SK-N-SH (cell line): ENCODE measurements at regions not wholly inside any gene's neighbourhood (a gene's known extent, or its start where the extent isn't known, plus 50 kb on each side); places are given as distances from the start of the nearest gene placed in this dataset.

ENCODE experiments used
- CTCF ChIA-PET: fragments of 300-600, 350-600 bp; formaldehyde crosslinking; extraction: SDS; loops from one replicate; lab custom pipeline; 2021; lab: Yijun Ruan, JAX
- POLR2A ChIA-PET: fragments of 350-600 bp; sonication (Branson Sonifier 250); formaldehyde crosslinking; extraction: SDS; loops from one replicate; lab custom pipeline; 2020; ENCODE audit warnings: antibody characterized with exemption, inconsistent platforms; lab: Yijun Ruan, JAX
- DNase-seq: peaks from one replicate; pipeline ENCODE4 v3.0.0; 2012
- H2AFZ ChIP-seq: fragments of 200-600 bp; sonication (generic); 2 replicates; pipeline ENCODE4 v1.8.1; 2016; ENCODE audit warnings: antibody characterized with exemption, mild to moderate bottlenecking, low read depth
- H3F3A ChIP-seq: fragments of 200-600 bp; sonication (generic); replicated peaks from 2 replicates; pipeline ENCODE3; 2016; ENCODE audit warnings: antibody characterized with exemption, mild to moderate bottlenecking; ENCODE audit not compliant: insufficient read depth
- H3K27ac ChIP-seq, 2 experiments: fragments of 200-500 bp in 1 of 2; fragments of 200-600 bp in 1 of 2; sonication (Bioruptor generic) in 1 of 2; sonication (generic), shearing (Covaris generic) in 1 of 2; 2 replicates each; pipeline versions ENCODE4 v1.5.1 to v1.6.1; 2014 to 2016; ENCODE audit warnings: low read depth in 2 of 2, inconsistent platforms in 1 of 2, low read length in 1 of 2, mild to moderate bottlenecking in 1 of 2, mixed read lengths in 1 of 2
- H3K27me3 ChIP-seq: fragments of 200-600 bp; sonication (generic), shearing (Covaris generic); 2 replicates; pipeline ENCODE4 v1.6.1; 2016; ENCODE audit warnings: mixed run types; ENCODE audit not compliant: insufficient read depth
- H3K36me3 ChIP-seq, 2 experiments: fragments of 200-500 bp in 1 of 2; fragments of 200-600 bp in 1 of 2; sonication (Bioruptor generic) in 1 of 2; sonication (generic) in 1 of 2; replicated peaks in 1 of 2; 2 replicates each; pipeline versions ENCODE3 to v1.5.1; 2014 to 2016; ENCODE audit warnings: low read length in 1 of 2, mild to moderate bottlenecking in 1 of 2; ENCODE audit not compliant: insufficient read depth in 2 of 2, control insufficient read depth in 1 of 2
- H3K4me1 ChIP-seq, 2 experiments: fragments of 200-500 bp in 1 of 2; fragments of 200-600 bp in 1 of 2; sonication (Bioruptor generic) in 1 of 2; sonication (generic), shearing (Covaris generic) in 1 of 2; 2 replicates each; pipeline versions ENCODE4 v1.5.1 to v1.6.1; 2014 to 2016; ENCODE audit warnings: low read depth in 1 of 2, low read length in 1 of 2, mixed run types in 1 of 2; ENCODE audit not compliant: insufficient read depth in 2 of 2, control insufficient read depth in 1 of 2
- H3K4me2 ChIP-seq: fragments of 200-600 bp; sonication (generic), shearing (Covaris generic); 2 replicates; pipeline ENCODE4 v1.6.1; 2017; ENCODE audit warnings: mixed run types
- H3K4me3 ChIP-seq, 2 experiments: fragments of 200-500 bp in 1 of 2; fragments of 200-600 bp in 1 of 2; sonication (Bioruptor generic) in 1 of 2; sonication (generic), shearing (Covaris generic) in 1 of 2; 2 replicates each; pipeline versions ENCODE4 v1.5.1 to v1.8.1; 2014 to 2016; ENCODE audit warnings: low read depth in 2 of 2, inconsistent platforms in 1 of 2, low read length in 1 of 2, mild to moderate bottlenecking in 1 of 2, mixed read lengths in 1 of 2, moderate library complexity in 1 of 2
- H3K79me2 ChIP-seq: fragments of 200-600 bp; sonication (generic); 2 replicates; pipeline ENCODE4 v1.8.1; 2017; ENCODE audit warnings: mild to moderate bottlenecking; ENCODE audit not compliant: insufficient read depth
- H3K9ac ChIP-seq: fragments of 200-600 bp; sonication (generic); 2 replicates; pipeline ENCODE4 v1.6.1; 2017; ENCODE audit warnings: mixed run types
- H3K9me2 ChIP-seq: fragments of 200-600 bp; sonication (generic); 2 replicates; pipeline ENCODE4 v1.6.1; 2017; ENCODE audit warnings: mixed run types
- H3K9me3 ChIP-seq: fragments of 200-600 bp; sonication (generic); 2 replicates; pipeline ENCODE4 v1.6.1; 2017; ENCODE audit warnings: mixed run types, mild to moderate bottlenecking, moderate library complexity
- H4K20me1 ChIP-seq: fragments of 200-600 bp; sonication (generic); 2 replicates; pipeline ENCODE4 v1.6.1; 2017; ENCODE audit warnings: mild to moderate bottlenecking, mixed run types; ENCODE audit not compliant: insufficient read depth
- CHD2 ChIP-seq: fragments of 150-350 bp; IDR thresholded peaks from 2 replicates; pipeline ENCODE4 v1.6.1; 2018; ENCODE audit warnings: low read length; ENCODE audit not compliant: partially characterized antibody
- EZH2phosphoT487 ChIP-seq: fragments of 200-600 bp; sonication (generic); IDR thresholded peaks from 2 replicates; pipeline ENCODE4 v1.6.1; 2017; ENCODE audit warnings: low read depth, mixed run types, mild to moderate bottlenecking, antibody characterized with exemption, moderate library complexity, borderline replicate concordance
- FOSL2 ChIP-seq: IDR thresholded peaks from 2 replicates; pipeline ENCODE4 v1.4.0; 2012; ENCODE audit warnings: low read depth, mild to moderate bottlenecking, moderate library complexity, borderline replicate concordance
- FOXJ3 ChIP-seq: sonication (generic); formaldehyde crosslinking; IDR thresholded peaks from 2 replicates; pipeline ENCODE4 v1.5.1; 2020; ENCODE audit warnings: mild to moderate bottlenecking, missing genetic modification reagents
- FOXM1 ChIP-seq: IDR thresholded peaks from 2 replicates; pipeline ENCODE4 v1.4.0; 2012; ENCODE audit warnings: low read depth, mild to moderate bottlenecking
- GABPA ChIP-seq: IDR thresholded peaks from 2 replicates; pipeline ENCODE4 v1.4.0; 2012; ENCODE audit warnings: low read depth, mild to moderate bottlenecking
- GATA2 ChIP-seq: sonication (generic); formaldehyde crosslinking; IDR thresholded peaks from 2 replicates; pipeline ENCODE4 v1.5.0; 2020; ENCODE audit warnings: mild to moderate bottlenecking, missing genetic modification reagents
- JUND ChIP-seq: IDR thresholded peaks from 2 replicates; pipeline ENCODE4 v1.4.0; 2012
- NRF1 ChIP-seq: IDR thresholded peaks from 2 replicates; pipeline ENCODE4 v1.6.1; 2012; ENCODE audit warnings: low read depth, mild to moderate bottlenecking, low read length
- RAD21 ChIP-seq: IDR thresholded peaks from 2 replicates; pipeline ENCODE4 v1.6.1; 2012; ENCODE audit warnings: mild to moderate bottlenecking, low read length
- RFX5 ChIP-seq: IDR thresholded peaks from 2 replicates; pipeline ENCODE4 v1.6.1; 2012; ENCODE audit warnings: mild to moderate bottlenecking, improper control_type of control experiment, low read length
- RXRA ChIP-seq: IDR thresholded peaks from 2 replicates; pipeline ENCODE4 v1.4.0; 2012; ENCODE audit warnings: low read depth, mild to moderate bottlenecking, borderline replicate concordance
- SIN3A ChIP-seq: IDR thresholded peaks from 2 replicates; pipeline ENCODE4 v1.6.1; 2012; ENCODE audit warnings: low read depth, mild to moderate bottlenecking, low read length, moderate library complexity, borderline replicate concordance
- TCF12 ChIP-seq: IDR thresholded peaks from 2 replicates; pipeline ENCODE4 v1.4.0; 2012
- TEAD4 ChIP-seq: IDR thresholded peaks from 2 replicates; pipeline ENCODE4 v1.4.0; 2012; ENCODE audit warnings: mild to moderate bottlenecking, borderline replicate concordance; ENCODE audit not compliant: insufficient read depth
- YY1 ChIP-seq: IDR thresholded peaks from 2 replicates; pipeline ENCODE4 v1.4.0; 2012; ENCODE audit warnings: low read depth, mild to moderate bottlenecking
- WGBS: methylation state at CpG from one replicate; pipeline ENCODE4 v1.1.6; 2017; ENCODE audit warnings: low lambda C conversion rate; 5-methylcytosine and 5-hydroxymethylcytosine counted together
- TF ChIP-seq, protein P1 (sequence below): IDR thresholded peaks from 2 replicates; pipeline ENCODE4 v1.4.0; 2012; ENCODE audit warnings: low read depth, borderline replicate concordance
- TF ChIP-seq, protein P2 (sequence below): fragments of 150-350 bp; IDR thresholded peaks from 2 replicates; pipeline ENCODE4 v1.6.1; 2016; ENCODE audit warnings: mild to moderate bottlenecking, low read depth, low read length
- TF ChIP-seq, protein P3 (sequence below): IDR thresholded peaks from 2 replicates; pipeline ENCODE4; 2012
- TF ChIP-seq, protein P4 (sequence below): IDR thresholded peaks from 2 replicates; pipeline ENCODE4 v1.4.0; 2012; ENCODE audit warnings: low read depth
- TF ChIP-seq, protein P5 (sequence below): IDR thresholded peaks from 2 replicates; pipeline ENCODE4 v1.6.1; 2012; ENCODE audit warnings: mild to moderate bottlenecking, low read depth, low read length, moderate library complexity

DNA sequence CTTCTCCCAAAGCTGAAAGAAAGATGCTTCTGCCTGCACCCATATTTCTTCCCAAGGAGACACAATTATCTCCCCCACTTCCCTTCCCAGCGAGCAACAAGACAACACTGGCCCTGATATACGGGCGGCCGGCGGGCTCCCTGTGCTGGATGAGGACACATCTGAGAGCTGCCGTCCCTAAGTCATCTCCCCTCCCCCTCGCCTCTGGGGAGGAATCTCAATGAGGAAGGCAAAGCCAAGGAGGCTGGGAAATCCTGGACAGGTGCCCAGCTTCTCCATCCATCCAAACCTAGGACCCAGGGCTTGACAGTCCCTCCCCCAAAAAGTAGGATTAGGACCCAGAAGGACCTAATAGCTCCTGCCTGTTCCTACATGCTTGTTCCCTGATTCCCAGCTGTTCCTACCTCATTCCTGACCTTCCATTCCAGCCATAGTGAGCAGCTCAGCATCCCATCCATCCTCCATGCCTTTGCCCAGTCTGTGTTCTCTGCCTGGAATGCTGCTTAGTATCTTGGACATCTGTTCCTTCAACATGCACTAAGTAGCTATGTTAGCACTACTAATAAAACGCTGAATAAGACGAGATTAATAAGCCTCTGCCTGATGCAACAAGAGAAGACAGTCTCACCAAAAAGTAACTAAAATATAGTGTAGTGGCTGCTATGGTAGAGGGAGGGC lies 167.9 kb downstream of the CCT6B start:
- Histone ChIP-seq H3K4me1 (no peaks in the 10 kb centered on the region), H3K27me3 (no peaks in the 10 kb centered on the region), H2AFZ (no peak overlapping the region), H3K36me3 (no peaks in the 10 kb centered on the region), H3K4me2 (no peak overlapping the region), H3K79me2 (no peaks in the 10 kb centered on the region), H4K20me1 (no peaks in the 10 kb centered on the region), H3K9ac (no peak overlapping the region), H3K9me3 (no peaks in the 10 kb centered on the region), H3K4me3 (no peak overlapping the region), H3F3A (no peaks in the 10 kb centered on the region), H3K27ac (no peak overlapping the region), H3K9me2 (no peaks in the 10 kb centered on the region)
- no peak for TF ChIP-seq YY1
- TF ChIP-seq CHD2: no peak
- TF ChIP-seq RAD21: no peak
- no peak for TF ChIP-seq NRF1
- TF ChIP-seq SIN3A: no peak
- TF ChIP-seq, protein P1, sequence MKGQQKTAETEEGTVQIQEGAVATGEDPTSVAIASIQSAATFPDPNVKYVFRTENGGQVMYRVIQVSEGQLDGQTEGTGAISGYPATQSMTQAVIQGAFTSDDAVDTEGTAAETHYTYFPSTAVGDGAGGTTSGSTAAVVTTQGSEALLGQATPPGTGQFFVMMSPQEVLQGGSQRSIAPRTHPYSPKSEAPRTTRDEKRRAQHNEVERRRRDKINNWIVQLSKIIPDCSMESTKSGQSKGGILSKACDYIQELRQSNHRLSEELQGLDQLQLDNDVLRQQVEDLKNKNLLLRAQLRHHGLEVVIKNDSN: no peak
- TF ChIP-seq, protein P2, sequence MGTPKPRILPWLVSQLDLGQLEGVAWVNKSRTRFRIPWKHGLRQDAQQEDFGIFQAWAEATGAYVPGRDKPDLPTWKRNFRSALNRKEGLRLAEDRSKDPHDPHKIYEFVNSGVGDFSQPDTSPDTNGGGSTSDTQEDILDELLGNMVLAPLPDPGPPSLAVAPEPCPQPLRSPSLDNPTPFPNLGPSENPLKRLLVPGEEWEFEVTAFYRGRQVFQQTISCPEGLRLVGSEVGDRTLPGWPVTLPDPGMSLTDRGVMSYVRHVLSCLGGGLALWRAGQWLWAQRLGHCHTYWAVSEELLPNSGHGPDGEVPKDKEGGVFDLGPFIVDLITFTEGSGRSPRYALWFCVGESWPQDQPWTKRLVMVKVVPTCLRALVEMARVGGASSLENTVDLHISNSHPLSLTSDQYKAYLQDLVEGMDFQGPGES: no peak
- TF ChIP-seq FOSL2: no peak
- TF ChIP-seq RXRA: no peak
- no peak for TF ChIP-seq JUND
- TF ChIP-seq FOXJ3 (CRISPR knock-in tag): no peak
- no peak for TF ChIP-seq GABPA
- ChIA-PET CTCF (no interaction called here), POLR2A (no interaction called here)
- DNase-seq: no peak
- 35% methylated on average over 9 of the region's 9 CpGs for WGBS

DNA sequence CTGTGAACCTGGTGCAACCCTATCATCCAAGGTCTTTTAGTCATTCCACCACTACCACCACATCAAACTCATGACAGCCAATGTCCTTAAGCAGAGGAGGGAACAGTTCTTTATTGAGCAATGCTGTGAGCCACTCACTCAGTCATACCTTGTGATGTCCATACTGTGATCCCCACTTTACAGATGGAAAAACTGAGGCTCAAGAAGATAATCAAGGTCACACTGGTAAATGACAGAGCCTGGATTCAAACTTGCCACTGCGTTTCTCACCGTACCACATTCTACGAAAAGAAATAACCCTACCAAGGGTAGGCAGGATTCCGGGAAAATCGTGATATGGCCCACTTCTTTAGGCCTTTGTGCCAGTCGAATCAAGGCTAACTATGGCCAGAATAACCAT lies 172.6 kb downstream of the CCT6B start:
- no peaks in the 10 kb centered on the region for H3F3A ChIP-seq
- no peak overlapping the region for H3K4me2 ChIP-seq
- H3K9me3 ChIP-seq: no peaks in the 10 kb centered on the region
- no peak overlapping the region for H3K9ac ChIP-seq
- H2AFZ ChIP-seq: no peak overlapping the region
- H3K36me3 ChIP-seq: no peaks in the 10 kb centered on the region
- no peaks in the 10 kb centered on the region for H3K79me2 ChIP-seq
- peaks cover 0 to 4% of the 10 kb centered on the region in 2 experiments; a peak in 1 of 4 replicates for H3K4me1 ChIP-seq
- no peaks in the 10 kb centered on the region for H3K27me3 ChIP-seq
- no peak overlapping the region for H3K4me3 ChIP-seq
- DNase-seq: no peak
- ChIA-PET CTCF (interaction anchor here (0.7 to 1.1 kb wide), 3 partner anchors 10 to 427 kb away, joined by 3 read pairs; no protein-coding TSS in a partner anchor), POLR2A (no interaction called here)
- TF ChIP-seq TEAD4: no peak
- TF ChIP-seq EZH2phosphoT487: no peak
- TF ChIP-seq SIN3A: no peak
- no peak for TF ChIP-seq TCF12
- TF ChIP-seq FOXM1: no peak
- no peak for TF ChIP-seq RFX5
- TF ChIP-seq, protein P3, sequence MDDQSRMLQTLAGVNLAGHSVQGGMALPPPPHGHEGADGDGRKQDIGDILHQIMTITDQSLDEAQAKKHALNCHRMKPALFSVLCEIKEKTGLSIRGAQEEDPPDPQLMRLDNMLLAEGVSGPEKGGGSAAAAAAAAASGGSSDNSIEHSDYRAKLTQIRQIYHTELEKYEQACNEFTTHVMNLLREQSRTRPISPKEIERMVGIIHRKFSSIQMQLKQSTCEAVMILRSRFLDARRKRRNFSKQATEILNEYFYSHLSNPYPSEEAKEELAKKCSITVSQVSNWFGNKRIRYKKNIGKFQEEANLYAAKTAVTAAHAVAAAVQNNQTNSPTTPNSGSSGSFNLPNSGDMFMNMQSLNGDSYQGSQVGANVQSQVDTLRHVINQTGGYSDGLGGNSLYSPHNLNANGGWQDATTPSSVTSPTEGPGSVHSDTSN: no peak
- no peak for TF ChIP-seq FOXJ3 (CRISPR knock-in tag)
- TF ChIP-seq GABPA: no peak
- no peak for TF ChIP-seq GATA2 (CRISPR knock-in tag)
- TF ChIP-seq, protein P4, sequence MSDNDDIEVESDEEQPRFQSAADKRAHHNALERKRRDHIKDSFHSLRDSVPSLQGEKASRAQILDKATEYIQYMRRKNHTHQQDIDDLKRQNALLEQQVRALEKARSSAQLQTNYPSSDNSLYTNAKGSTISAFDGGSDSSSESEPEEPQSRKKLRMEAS: no peak
- TF ChIP-seq NRF1: no peak
- TF ChIP-seq, protein P5, sequence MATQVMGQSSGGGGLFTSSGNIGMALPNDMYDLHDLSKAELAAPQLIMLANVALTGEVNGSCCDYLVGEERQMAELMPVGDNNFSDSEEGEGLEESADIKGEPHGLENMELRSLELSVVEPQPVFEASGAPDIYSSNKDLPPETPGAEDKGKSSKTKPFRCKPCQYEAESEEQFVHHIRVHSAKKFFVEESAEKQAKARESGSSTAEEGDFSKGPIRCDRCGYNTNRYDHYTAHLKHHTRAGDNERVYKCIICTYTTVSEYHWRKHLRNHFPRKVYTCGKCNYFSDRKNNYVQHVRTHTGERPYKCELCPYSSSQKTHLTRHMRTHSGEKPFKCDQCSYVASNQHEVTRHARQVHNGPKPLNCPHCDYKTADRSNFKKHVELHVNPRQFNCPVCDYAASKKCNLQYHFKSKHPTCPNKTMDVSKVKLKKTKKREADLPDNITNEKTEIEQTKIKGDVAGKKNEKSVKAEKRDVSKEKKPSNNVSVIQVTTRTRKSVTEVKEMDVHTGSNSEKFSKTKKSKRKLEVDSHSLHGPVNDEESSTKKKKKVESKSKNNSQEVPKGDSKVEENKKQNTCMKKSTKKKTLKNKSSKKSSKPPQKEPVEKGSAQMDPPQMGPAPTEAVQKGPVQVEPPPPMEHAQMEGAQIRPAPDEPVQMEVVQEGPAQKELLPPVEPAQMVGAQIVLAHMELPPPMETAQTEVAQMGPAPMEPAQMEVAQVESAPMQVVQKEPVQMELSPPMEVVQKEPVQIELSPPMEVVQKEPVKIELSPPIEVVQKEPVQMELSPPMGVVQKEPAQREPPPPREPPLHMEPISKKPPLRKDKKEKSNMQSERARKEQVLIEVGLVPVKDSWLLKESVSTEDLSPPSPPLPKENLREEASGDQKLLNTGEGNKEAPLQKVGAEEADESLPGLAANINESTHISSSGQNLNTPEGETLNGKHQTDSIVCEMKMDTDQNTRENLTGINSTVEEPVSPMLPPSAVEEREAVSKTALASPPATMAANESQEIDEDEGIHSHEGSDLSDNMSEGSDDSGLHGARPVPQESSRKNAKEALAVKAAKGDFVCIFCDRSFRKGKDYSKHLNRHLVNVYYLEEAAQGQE: no peak
- H3K9me2 ChIP-seq: no peaks in the 10 kb centered on the region
- WGBS: 41% methylated on average over 6 of the region's 6 CpGs
- no peaks in the 10 kb centered on the region for H4K20me1 ChIP-seq
- H3K27ac ChIP-seq: no peak overlapping the region
